B cell (primary cell): ENCODE measurements at regions not wholly inside any gene's neighbourhood (a gene's known extent, or its start where the extent isn't known, plus 50 kb on each side); places are given as distances from the start of the nearest gene placed in this dataset.

ENCODE experiments used
- EZH2 ChIP-seq: IDR thresholded peaks from 2 replicates; pipeline ENCODE4 v1.6.1; 2012; ENCODE audit warnings: borderline replicate concordance, low read depth, mild to moderate bottlenecking, moderate library complexity, low read length; ENCODE audit not compliant: insufficient read depth, poor library complexity, severe bottlenecking
- TF ChIP-seq, protein P1 (sequence below): fragments of 200-600 bp; IDR thresholded peaks from one replicate; pipeline ENCODE4 v1.8.0; 2022; ENCODE audit warnings: antibody characterized with exemption, mild to moderate bottlenecking

DNA sequence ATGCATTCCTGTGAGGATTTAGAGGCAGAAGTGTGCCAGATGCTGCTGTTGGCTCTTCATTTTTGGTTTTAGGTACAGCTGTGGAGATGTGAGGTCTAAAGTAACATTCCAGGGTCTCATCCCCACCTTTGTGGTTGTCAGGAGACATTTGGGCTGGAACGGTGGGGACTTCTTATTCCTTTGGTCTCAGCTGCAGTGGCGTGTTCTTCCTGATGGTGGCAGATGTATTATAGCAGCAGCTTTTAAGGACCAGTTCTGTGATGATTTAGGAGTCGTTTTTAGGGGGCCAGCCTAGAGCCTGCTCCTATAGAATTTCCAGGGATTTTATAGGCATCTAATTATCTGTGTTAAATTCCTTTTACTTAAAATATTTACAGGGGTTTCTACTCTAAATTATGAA, 221.0 kb upstream of the EOMES start:
- TF ChIP-seq, protein P1, sequence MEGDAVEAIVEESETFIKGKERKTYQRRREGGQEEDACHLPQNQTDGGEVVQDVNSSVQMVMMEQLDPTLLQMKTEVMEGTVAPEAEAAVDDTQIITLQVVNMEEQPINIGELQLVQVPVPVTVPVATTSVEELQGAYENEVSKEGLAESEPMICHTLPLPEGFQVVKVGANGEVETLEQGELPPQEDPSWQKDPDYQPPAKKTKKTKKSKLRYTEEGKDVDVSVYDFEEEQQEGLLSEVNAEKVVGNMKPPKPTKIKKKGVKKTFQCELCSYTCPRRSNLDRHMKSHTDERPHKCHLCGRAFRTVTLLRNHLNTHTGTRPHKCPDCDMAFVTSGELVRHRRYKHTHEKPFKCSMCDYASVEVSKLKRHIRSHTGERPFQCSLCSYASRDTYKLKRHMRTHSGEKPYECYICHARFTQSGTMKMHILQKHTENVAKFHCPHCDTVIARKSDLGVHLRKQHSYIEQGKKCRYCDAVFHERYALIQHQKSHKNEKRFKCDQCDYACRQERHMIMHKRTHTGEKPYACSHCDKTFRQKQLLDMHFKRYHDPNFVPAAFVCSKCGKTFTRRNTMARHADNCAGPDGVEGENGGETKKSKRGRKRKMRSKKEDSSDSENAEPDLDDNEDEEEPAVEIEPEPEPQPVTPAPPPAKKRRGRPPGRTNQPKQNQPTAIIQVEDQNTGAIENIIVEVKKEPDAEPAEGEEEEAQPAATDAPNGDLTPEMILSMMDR, result no peak
- TF ChIP-seq EZH2, result no peak
